ENCODE measurements at regions not wholly inside any gene's neighbourhood (a gene's known extent, or its start where the extent isn't known, plus 50 kb on each side); places are given as distances from the start of the nearest gene placed in this dataset.

- TF ChIP-seq CBX5 (IDR thresholded peaks at IDR 0.05; ENCODE audit: low read depth, low read length) (no peak), JUN (IDR thresholded peaks at IDR 0.05; ENCODE audit: low read depth, low read length) (no peak), KDM5A (IDR thresholded peaks at IDR 0.05; ENCODE audit: low read length) (no peak)
Observed at GRCh38 chr3:151555523-151555922, 94.7 kb upstream of the IGSF10 start (continued).
